ENCODE measurements at regions not wholly inside any gene's neighbourhood (a gene's known extent, or its start where the extent isn't known, plus 50 kb on each side); places are given as distances from the start of the nearest gene placed in this dataset.
A peak's percentile ranks its signal among the peaks of the same experiment; 100 is the strongest.

DNA sequence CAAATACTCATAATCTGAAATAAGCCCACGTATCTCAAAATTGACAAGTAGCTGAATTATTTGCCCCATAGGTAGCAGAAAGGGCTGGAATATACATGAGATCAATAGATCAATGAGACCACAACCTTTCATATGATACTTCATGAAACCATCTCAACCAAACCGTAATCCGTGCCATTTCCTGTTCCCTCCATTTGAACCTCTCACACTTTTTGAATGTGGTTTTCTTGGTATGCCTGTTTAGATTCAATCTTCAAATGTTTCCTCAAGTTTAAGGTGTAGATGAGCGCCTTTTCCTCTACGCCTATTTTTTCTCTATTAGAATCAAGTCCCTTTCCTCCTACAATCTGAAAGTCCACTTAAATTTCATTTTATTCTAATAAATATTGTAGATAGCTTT is 805.5 kb downstream of the EFNA5 start:
- H3K4me1 ChIP-seq (ENCODE audit: control insufficient read depth, insufficient read depth, low read length): peaks cover 3% of the 10 kb centered on the region
- H3K9me3 ChIP-seq (replicated peaks; ENCODE audit: control insufficient read depth, low read depth, low read length): no peaks in the 10 kb centered on the region
- H3K4me3 ChIP-seq (ENCODE audit: low read length): no peak overlapping the region
- no peaks in the 10 kb centered on the region for H3K27me3 ChIP-seq (ENCODE audit: control insufficient read depth, insufficient read depth, low read length)
- no peak for DNase-seq
- no CpG with 5 or more reads among the region's 5 CpGs for WGBS (ENCODE audit: insufficient coverage)
- H3K36me3 ChIP-seq (ENCODE audit: control insufficient read depth, insufficient read depth, low read length): no peaks in the 10 kb centered on the region
- H3K27ac ChIP-seq (ENCODE audit: low read length): no peak overlapping the region

DNA sequence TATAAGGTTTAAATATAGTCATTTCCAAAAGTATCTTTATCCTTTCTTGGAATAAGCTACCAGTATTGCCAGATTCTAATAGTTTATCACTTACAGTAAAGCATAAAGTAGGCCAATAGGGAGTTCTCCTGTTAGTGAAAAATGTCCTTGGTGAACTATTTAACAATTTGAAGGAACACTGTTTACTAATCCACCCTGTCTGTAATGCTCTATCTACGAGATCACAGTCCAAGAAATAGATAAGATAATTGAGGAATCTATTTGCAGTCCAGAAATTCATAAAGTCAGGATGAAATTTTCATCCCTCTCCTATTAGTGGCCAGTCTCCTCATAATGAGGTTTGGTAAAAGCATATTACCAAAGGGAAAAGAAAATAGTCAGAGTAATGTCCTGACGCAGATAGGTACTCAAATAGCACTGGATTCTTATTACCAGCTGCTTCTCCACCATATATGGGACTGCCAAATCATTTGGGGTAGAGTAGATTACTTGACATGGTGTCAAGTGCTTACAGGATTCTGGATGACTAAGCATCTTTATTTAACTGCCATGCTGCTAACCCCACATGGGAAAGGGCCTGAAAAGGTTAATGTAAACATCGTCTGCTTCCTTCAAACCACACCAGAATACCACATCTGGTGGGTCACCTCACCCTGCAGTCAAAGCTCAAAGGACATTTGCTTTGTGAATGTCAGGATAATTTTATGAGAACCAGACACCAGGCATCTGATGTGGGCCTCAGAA is 808.1 kb downstream of the EFNA5 start:
- no peaks in the 10 kb centered on the region for H3K9me3 ChIP-seq (replicated peaks; ENCODE audit: control insufficient read depth, low read depth, low read length)
- peaks cover 3% of the 10 kb centered on the region for H3K4me1 ChIP-seq (ENCODE audit: control insufficient read depth, insufficient read depth, low read length)
- no CpG with 5 or more reads among the region's 3 CpGs for WGBS (ENCODE audit: insufficient coverage)
- H3K27ac ChIP-seq (ENCODE audit: low read length): no peak overlapping the region
- no peak overlapping the region for H3K4me3 ChIP-seq (ENCODE audit: low read length)
- H3K27me3 ChIP-seq (ENCODE audit: control insufficient read depth, insufficient read depth, low read length): no peaks in the 10 kb centered on the region
- peak; percentile 20 for DNase-seq
- H3K36me3 ChIP-seq (ENCODE audit: control insufficient read depth, insufficient read depth, low read length): no peaks in the 10 kb centered on the region

DNA sequence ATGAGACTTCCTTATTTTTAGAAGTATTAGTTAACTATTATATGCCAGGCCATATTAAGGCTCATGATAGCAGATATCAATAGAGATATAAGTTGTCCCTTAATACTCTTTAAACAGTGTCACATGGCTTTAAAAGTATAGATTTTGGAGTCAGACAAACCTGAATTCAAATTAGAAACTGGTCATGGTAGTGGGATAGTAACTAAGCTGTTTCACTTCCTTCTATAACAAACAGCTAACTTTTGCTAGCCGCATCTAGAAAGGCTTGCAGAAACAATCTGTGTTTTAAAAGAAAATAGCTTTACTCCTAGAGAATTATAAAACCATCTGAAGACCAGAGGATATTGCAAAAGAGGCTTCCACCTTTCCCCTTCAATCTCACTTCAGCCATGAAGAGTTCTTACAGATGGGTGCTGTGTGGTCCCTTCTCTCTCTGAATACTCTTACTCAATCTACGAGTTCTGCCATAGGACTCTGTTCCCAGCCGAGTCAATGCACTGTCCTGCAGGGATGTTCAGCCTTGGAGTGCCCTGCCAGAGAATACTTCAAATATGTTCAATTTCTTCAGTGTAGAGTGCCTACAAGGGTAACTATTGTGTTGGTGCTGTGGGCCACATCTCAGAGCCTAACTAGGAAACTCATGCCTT is 810.2 kb downstream of the EFNA5 start:
- no peaks in the 10 kb centered on the region for H3K27me3 ChIP-seq (ENCODE audit: control insufficient read depth, insufficient read depth, low read length)
- no CpG with 5 or more reads among the region's 3 CpGs for WGBS (ENCODE audit: insufficient coverage)
- H3K4me1 ChIP-seq (ENCODE audit: control insufficient read depth, insufficient read depth, low read length): peaks cover 3% of the 10 kb centered on the region
- H3K9me3 ChIP-seq (replicated peaks; ENCODE audit: control insufficient read depth, low read depth, low read length): no peaks in the 10 kb centered on the region
- H3K36me3 ChIP-seq (ENCODE audit: control insufficient read depth, insufficient read depth, low read length): no peaks in the 10 kb centered on the region
- H3K27ac ChIP-seq (ENCODE audit: low read length): no peak overlapping the region
- H3K4me3 ChIP-seq (ENCODE audit: low read length): no peak overlapping the region
- no peak for DNase-seq

DNA sequence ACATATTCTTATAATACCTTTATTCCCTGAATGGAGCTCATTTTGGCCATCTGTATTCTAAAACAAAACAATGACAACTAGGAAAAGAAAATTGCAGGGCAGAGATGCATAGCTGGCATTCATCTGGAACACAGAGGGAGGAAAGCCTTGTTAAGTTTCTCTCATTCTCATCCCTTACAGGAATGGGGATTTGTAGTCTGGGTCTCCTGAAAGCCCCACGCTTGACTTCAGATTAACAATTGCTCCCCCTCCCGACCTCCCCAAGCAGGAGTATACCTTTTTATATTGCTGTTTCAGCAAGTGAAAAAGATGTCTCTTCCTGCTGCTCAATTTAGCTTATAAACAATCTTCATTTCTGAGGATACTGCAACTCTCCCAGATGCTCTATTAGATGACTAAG is 812.1 kb downstream of the EFNA5 start:
- no peak overlapping the region for H3K27ac ChIP-seq (ENCODE audit: low read length)
- no peaks in the 10 kb centered on the region for H3K9me3 ChIP-seq (replicated peaks; ENCODE audit: control insufficient read depth, low read depth, low read length)
- WGBS (ENCODE audit: insufficient coverage): no CpG with 5 or more reads among the region's 2 CpGs
- no peak overlapping the region for H3K4me3 ChIP-seq (ENCODE audit: low read length)
- no peaks in the 10 kb centered on the region for H3K36me3 ChIP-seq (ENCODE audit: control insufficient read depth, insufficient read depth, low read length)
- no peak for DNase-seq
- no peaks in the 10 kb centered on the region for H3K27me3 ChIP-seq (ENCODE audit: control insufficient read depth, insufficient read depth, low read length)
- peaks cover 3% of the 10 kb centered on the region for H3K4me1 ChIP-seq (ENCODE audit: control insufficient read depth, insufficient read depth, low read length)

DNA sequence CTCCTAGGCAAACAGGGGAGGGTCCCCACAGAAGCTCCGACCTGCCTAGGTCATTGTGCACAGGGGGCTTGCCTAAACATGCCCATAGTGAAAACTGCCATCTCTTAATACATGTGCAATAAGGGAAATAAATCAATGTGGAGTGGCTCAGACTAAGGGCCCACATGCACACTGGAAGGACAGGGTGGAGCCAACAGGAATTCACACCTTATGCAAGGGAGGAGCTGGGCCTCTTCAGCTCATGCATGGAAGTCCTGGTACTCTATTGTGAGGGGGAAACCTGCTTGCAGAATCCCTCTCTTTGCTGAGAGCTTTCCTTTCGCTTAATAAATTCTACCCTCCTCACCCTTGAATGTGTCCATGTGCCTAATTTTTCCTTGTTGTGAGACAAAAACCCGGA is 815.8 kb downstream of the EFNA5 start:
- no peaks in the 10 kb centered on the region for H3K27me3 ChIP-seq (ENCODE audit: control insufficient read depth, insufficient read depth, low read length)
- DNase-seq: no peak
- H3K36me3 ChIP-seq (ENCODE audit: control insufficient read depth, insufficient read depth, low read length): no peaks in the 10 kb centered on the region
- no peaks in the 10 kb centered on the region for H3K9me3 ChIP-seq (replicated peaks; ENCODE audit: control insufficient read depth, low read depth, low read length)
- no peak overlapping the region for H3K4me3 ChIP-seq (ENCODE audit: low read length)
- no peaks in the 10 kb centered on the region for H3K4me1 ChIP-seq (ENCODE audit: control insufficient read depth, insufficient read depth, low read length)
- no peak overlapping the region for H3K27ac ChIP-seq (ENCODE audit: low read length)
- WGBS (ENCODE audit: insufficient coverage): no CpG with 5 or more reads among the region's 3 CpGs

DNA sequence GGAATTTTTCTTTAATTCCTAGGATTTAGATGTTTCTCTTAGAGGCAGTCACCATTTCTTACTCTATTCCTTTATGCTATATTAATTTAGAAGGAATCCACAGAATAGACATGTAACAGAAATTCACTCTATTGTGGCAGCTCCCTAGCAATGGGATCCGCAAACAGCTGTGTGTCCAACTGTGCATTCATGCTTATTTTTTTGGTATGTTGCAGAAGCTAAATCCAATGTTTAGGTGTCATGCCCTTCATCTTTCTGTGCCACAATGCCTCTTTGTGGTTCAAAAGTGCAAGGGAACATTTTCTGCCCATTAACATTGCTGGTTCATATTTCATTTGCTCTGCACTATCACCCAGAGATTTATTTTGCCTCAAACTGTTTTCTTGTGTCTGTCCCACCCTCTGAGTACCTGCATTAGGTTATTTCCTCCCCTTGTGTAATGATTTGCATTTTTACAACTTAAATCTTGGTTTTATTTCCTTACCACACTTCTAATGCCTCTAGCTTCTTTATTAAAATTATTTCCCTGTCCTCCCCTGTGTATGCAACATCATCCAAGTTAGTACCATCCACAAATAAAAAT is 816.5 kb downstream of the EFNA5 start:
- Histone ChIP-seq H3K27me3 (ENCODE audit: control insufficient read depth, insufficient read depth, low read length) (no peaks in the 10 kb centered on the region), H3K4me1 (ENCODE audit: control insufficient read depth, insufficient read depth, low read length) (no peaks in the 10 kb centered on the region), H3K9me3 (replicated peaks; ENCODE audit: control insufficient read depth, low read depth, low read length) (no peaks in the 10 kb centered on the region), H3K27ac (ENCODE audit: low read length) (no peak overlapping the region), H3K36me3 (ENCODE audit: control insufficient read depth, insufficient read depth, low read length) (no peaks in the 10 kb centered on the region), H3K4me3 (ENCODE audit: low read length) (no peak overlapping the region)
- no CpG with 5 or more reads among the region's 1 CpG for WGBS (ENCODE audit: insufficient coverage)
- DNase-seq: peak; percentile 45

DNA sequence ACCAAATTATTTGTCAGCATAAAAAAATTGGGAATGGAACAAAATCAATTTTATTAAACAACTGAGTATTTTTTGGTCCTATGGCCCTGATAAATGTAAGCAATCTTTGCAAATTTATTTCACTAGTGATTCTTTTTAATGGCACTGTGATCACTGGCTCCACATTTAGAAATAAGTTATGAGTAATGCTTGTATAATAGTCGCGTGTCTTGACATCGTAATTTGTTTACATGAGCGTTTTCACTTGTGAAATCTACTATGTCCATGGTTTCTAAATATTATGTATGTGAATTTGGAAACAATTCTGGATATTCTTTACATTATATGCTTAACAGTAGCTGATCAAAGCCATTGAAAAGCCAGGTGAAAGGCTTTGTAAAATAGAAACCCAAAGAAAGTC is 817.5 kb downstream of the EFNA5 start:
- Histone ChIP-seq H3K27me3 (ENCODE audit: control insufficient read depth, insufficient read depth, low read length) (no peaks in the 10 kb centered on the region), H3K9me3 (replicated peaks; ENCODE audit: control insufficient read depth, low read depth, low read length) (no peaks in the 10 kb centered on the region), H3K36me3 (ENCODE audit: control insufficient read depth, insufficient read depth, low read length) (no peaks in the 10 kb centered on the region), H3K4me3 (ENCODE audit: low read length) (no peak overlapping the region), H3K4me1 (ENCODE audit: control insufficient read depth, insufficient read depth, low read length) (no peaks in the 10 kb centered on the region), H3K27ac (ENCODE audit: low read length) (no peak overlapping the region)
- WGBS (ENCODE audit: insufficient coverage): no CpG with 5 or more reads among the region's 4 CpGs
- DNase-seq: no peak

DNA sequence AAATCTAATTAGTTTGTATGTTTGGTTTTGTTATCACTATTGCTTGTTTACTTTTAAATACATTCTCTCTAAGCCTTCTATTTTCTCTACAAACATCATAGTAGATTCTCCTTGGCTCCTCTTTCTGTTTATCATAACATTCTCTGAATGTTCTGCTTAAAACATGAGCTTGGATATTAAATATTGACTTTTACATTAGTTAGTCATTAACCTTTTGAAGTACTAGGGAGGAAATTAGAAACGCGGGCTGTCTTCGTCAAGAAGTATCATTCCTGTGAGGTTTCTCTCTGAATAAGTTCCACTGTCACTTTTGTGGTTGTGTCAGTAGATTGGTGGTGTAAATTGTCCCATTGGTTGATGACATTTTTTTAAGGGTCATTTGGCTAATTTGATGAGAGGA is 821.5 kb downstream of the EFNA5 start:
- 80% methylated on average over 3 of the region's 3 CpGs for WGBS (ENCODE audit: insufficient coverage)
- no peak overlapping the region for H3K27ac ChIP-seq (ENCODE audit: low read length)

DNA sequence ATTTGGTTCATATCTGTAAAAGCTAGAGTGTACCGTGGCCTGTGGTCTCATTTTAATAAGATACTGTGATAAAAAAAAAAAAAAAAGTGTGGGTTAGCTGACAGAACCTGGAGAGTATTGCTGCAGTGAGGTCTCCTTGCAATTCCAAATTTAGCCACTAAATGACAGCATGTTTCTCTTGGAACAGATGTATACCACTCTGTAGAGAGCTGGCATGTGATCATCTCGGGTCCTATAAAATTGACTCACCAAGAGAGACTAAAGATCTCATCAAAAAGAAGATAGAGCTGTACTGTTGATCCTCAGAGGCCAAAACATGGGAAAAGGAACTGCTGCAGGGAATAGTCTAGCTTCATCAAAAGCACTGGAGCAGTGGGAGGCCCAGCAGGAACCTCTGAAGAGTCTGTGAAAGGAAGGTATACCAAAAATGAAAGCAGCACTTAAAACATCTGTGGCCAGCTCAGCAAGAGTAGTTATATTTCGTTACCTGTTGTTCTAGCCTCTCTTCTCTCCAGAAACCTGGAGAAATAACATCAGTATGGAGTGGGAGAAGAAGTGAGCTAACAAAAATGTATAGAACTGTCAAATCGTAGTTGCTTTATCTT is 826.8 kb downstream of the EFNA5 start:
- DNase-seq: no peak
- Histone ChIP-seq H3K27me3 (ENCODE audit: control insufficient read depth, insufficient read depth, low read length) (no peaks in the 10 kb centered on the region), H3K9me3 (replicated peaks; ENCODE audit: control insufficient read depth, low read depth, low read length) (no peaks in the 10 kb centered on the region), H3K27ac (ENCODE audit: low read length) (no peak overlapping the region), H3K4me1 (ENCODE audit: control insufficient read depth, insufficient read depth, low read length) (no peaks in the 10 kb centered on the region), H3K36me3 (ENCODE audit: control insufficient read depth, insufficient read depth, low read length) (no peaks in the 10 kb centered on the region), H3K4me3 (ENCODE audit: low read length) (no peak overlapping the region)
- WGBS (ENCODE audit: insufficient coverage): 71% methylated on average over 1 of the region's 4 CpGs

More for the DNA sequence above, 821.5 kb downstream of the EFNA5 start:
- H3K27me3 ChIP-seq (ENCODE audit: control insufficient read depth, insufficient read depth, low read length): no peaks in the 10 kb centered on the region
- H3K9me3 ChIP-seq (replicated peaks; ENCODE audit: control insufficient read depth, low read depth, low read length): no peaks in the 10 kb centered on the region
- H3K36me3 ChIP-seq (ENCODE audit: control insufficient read depth, insufficient read depth, low read length): no peaks in the 10 kb centered on the region
- H3K4me3 ChIP-seq (ENCODE audit: low read length): no peak overlapping the region
- no peak for DNase-seq
- no peaks in the 10 kb centered on the region for H3K4me1 ChIP-seq (ENCODE audit: control insufficient read depth, insufficient read depth, low read length)

DNA sequence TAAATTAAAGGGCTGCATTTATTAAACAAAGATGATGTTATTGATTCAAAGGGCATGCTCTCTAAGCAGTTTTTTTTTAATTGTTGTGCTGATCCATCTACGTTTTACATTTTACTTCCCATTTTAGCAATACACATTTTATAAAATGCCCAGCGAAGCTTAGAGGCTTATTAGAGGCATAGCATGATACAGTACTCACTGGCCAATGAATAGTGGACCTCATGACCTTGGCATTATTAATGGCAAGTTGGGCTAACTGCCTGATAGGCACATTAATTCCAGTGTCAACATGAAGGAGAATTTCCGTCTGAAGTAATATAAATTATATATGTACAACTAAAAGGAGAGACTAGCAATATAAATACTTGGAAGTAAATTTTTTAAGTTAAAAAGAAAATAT is 837.2 kb downstream of the EFNA5 start:
- no peaks in the 10 kb centered on the region for H3K9me3 ChIP-seq (replicated peaks; ENCODE audit: control insufficient read depth, low read depth, low read length)
- no peaks in the 10 kb centered on the region for H3K4me1 ChIP-seq (ENCODE audit: control insufficient read depth, insufficient read depth, low read length)
- H3K27ac ChIP-seq (ENCODE audit: low read length): no peak overlapping the region
- no peaks in the 10 kb centered on the region for H3K36me3 ChIP-seq (ENCODE audit: control insufficient read depth, insufficient read depth, low read length)
- no CpG with 5 or more reads among the region's 3 CpGs for WGBS (ENCODE audit: insufficient coverage)
- H3K27me3 ChIP-seq (ENCODE audit: control insufficient read depth, insufficient read depth, low read length): no peaks in the 10 kb centered on the region
- DNase-seq: no peak
- no peak overlapping the region for H3K4me3 ChIP-seq (ENCODE audit: low read length)

Measured in muscle of leg (tissue), 3 donors.